Transverse colon (tissue), 4 donors: ENCODE measurements at regions not wholly inside any gene's neighbourhood (a gene's known extent, or its start where the extent isn't known, plus 50 kb on each side); places are given as distances from the start of the nearest gene placed in this dataset.

Experiments
- DNase-seq: peaks from one replicate; pipeline ENCODE4 v3.0.0-alpha.2; 2019
- H3K27ac ChIP-seq, 4 donors: fragments of 200-600 bp; sonication (generic); 2 replicates each; pipeline ENCODE4 v1.5.1; 2016 to 2018; ENCODE audit warnings: inconsistent platforms in 4 of 4
- H3K27me3 ChIP-seq: fragments of 200-600 bp; sonication (generic); 2 replicates; pipeline ENCODE4 v1.5.1; 2017; ENCODE audit warnings: inconsistent platforms
- H3K36me3 ChIP-seq, 4 donors: fragments of 200-600 bp; sonication (generic); 2 replicates each; pipeline ENCODE4 v1.5.1; 2017 to 2019; ENCODE audit warnings: inconsistent platforms in 4 of 4
- H3K4me1 ChIP-seq, 4 donors: fragments of 200-600 bp; sonication (generic); 2 replicates each; pipeline ENCODE4 v1.5.1; 2017 to 2020; ENCODE audit warnings: inconsistent platforms in 4 of 4
- H3K4me3 ChIP-seq, 4 donors: fragments of 200-600 bp; sonication (generic); 1 replicate in 1 of 4; 2 replicates in 3 of 4; pipeline versions ENCODE4 v1.5.1 to v1.6.1; 2017 to 2019; ENCODE audit warnings: inconsistent platforms in 4 of 4
- H3K9me3 ChIP-seq, 2 donors: fragments of 200-600 bp; sonication (generic); 2 replicates each; pipeline ENCODE4 v1.5.1; 2017 to 2019; ENCODE audit warnings: inconsistent platforms in 2 of 2
- CTCF ChIP-seq, 5 experiments: fragments of 200-600 bp in 3 of 5; fragments of 450-650 bp in 2 of 5; sonication (generic) in 3 of 5; IDR thresholded peaks; 1 replicate in 2 of 5; 2 replicates in 3 of 5; pipeline ENCODE4 v1.5.1; 2016 to 2017; ENCODE audit warnings: antibody characterized with exemption in 5 of 5, inconsistent platforms in 3 of 5, mild to moderate bottlenecking in 2 of 5, moderate library complexity in 1 of 5
- EP300 ChIP-seq: sonication (generic); formaldehyde crosslinking; IDR thresholded peaks from one replicate; pipeline ENCODE4 v1.6.1; 2017; ENCODE audit warnings: antibody characterized with exemption, low read depth
- POLR2A ChIP-seq: fragments of 450-650 bp; IDR thresholded peaks from one replicate; pipeline ENCODE4 v1.6.1; 2016; ENCODE audit warnings: antibody characterized with exemption, mild to moderate bottlenecking, moderate library complexity
- POLR2AphosphoS5 ChIP-seq, 3 donors: sonication (generic); formaldehyde crosslinking; IDR thresholded peaks; one replicate each; pipeline ENCODE4 v1.6.1; 2016; ENCODE audit warnings: antibody characterized with exemption in 3 of 3
- WGBS, 2 donors: methylation state at CpG; one replicate each; pipeline ENCODE4 v1.1.5; 2018; ENCODE audit warnings: low coverage in 1 of 2; 5-methylcytosine and 5-hydroxymethylcytosine counted together
- in situ Hi-C, 4 donors: fragments of 200-750 bp; cut with MboI; loops; one replicate each; pipeline versions ENCODE4 v1.15.0 to v1.15.1; 2017; ENCODE audit warnings: low sequenced_read_pairs in 3 of 4, low pct_ligation_motif_present in 1 of 4, low pct_unique_long_range_greater_than_20kb in 1 of 4
- intact Hi-C: fragments of 100-400 bp; cut with DNase I; formaldehyde crosslinking; loops from one replicate; pipeline ENCODE4 v1.15.1; 2023; ENCODE audit warnings: low total_unique reads

- no peak for DNase-seq
- H3K4me3 ChIP-seq: no peak overlapping the region
- TF ChIP-seq CTCF (IDR thresholded peaks at IDR 0.05) (no peak), EP300 (no peak), POLR2AphosphoS5 (IDR thresholded peaks at IDR 0.05) (no peak), POLR2A (no peak)
- no peaks in the 10 kb centered on the region for H3K36me3 ChIP-seq
- in situ Hi-C loops: no loop called here
- H3K9me3 ChIP-seq: no peaks in the 10 kb centered on the region
- WGBS, 2 donors: 73 to 82% methylated on average over 2 of the region's 2 CpGs
- no peaks in the 10 kb centered on the region for H3K27me3 ChIP-seq
- H3K27ac ChIP-seq: no peak overlapping the region
- intact Hi-C loops: no loop called here
- H3K4me1 ChIP-seq: peaks cover 0 to 5% (median 0%) of the 10 kb centered on the region in 4 donors
Measured at GRCh38 chr3:156763386-156763785, 62.8 kb upstream of the LEKR1 start.

GRCh38 chr3:156763931-156764720 lies 62.0 kb upstream of the LEKR1 start:
- Histone ChIP-seq H3K27me3 (no peaks in the 10 kb centered on the region), H3K4me1 (peaks cover 0 to 5% (median 0%) of the 10 kb centered on the region in 4 donors), H3K27ac (no peak overlapping the region), H3K36me3 (no peaks in the 10 kb centered on the region), H3K9me3 (no peaks in the 10 kb centered on the region), H3K4me3 (no peak overlapping the region)
- DNase-seq: no peak
- TF ChIP-seq EP300 (no peak), CTCF (IDR thresholded peaks at IDR 0.05) (no peak), POLR2AphosphoS5 (IDR thresholded peaks at IDR 0.05) (no peak), POLR2A (no peak)
- WGBS, 2 donors: 88 to 89% methylated on average over 8 to 12 of the region's 12 CpGs
- in situ Hi-C loops (no loop called here), intact Hi-C loops (no loop called here)

GRCh38 chr3:156764751-156765150 lies 61.4 kb upstream of the LEKR1 start:
- Histone ChIP-seq H3K27me3 (no peaks in the 10 kb centered on the region), H3K27ac (no peak overlapping the region), H3K4me1 (peaks cover 0 to 5% (median 0%) of the 10 kb centered on the region in 4 donors), H3K9me3 (no peaks in the 10 kb centered on the region), H3K4me3 (no peak overlapping the region), H3K36me3 (no peaks in the 10 kb centered on the region)
- 71 to 89% methylated on average over 1 of the region's 1 CpG for WGBS, 2 donors
- in situ Hi-C loops (no loop called here), intact Hi-C loops (no loop called here)
- TF ChIP-seq CTCF (IDR thresholded peaks at IDR 0.05) (no peak), EP300 (no peak), POLR2AphosphoS5 (IDR thresholded peaks at IDR 0.05) (no peak), POLR2A (no peak)
- no peak for DNase-seq

GRCh38 chr3:156768390-156768789 lies 57.8 kb upstream of the LEKR1 start:
- intact Hi-C loops: no loop called here
- Histone ChIP-seq H3K9me3 (no peaks in the 10 kb centered on the region), H3K27me3 (no peaks in the 10 kb centered on the region), H3K27ac (no peak overlapping the region), H3K36me3 (no peaks in the 10 kb centered on the region), H3K4me3 (no peak overlapping the region), H3K4me1 (peaks cover 0 to 6% (median 0%) of the 10 kb centered on the region in 4 donors)
- TF ChIP-seq POLR2AphosphoS5 (IDR thresholded peaks at IDR 0.05) (no peak), POLR2A (no peak), EP300 (no peak), CTCF (IDR thresholded peaks at IDR 0.05) (no peak)
- in situ Hi-C loops: no loop called here
- 97 to 100% methylated on average over 2 to 3 of the region's 3 CpGs for WGBS, 2 donors
- DNase-seq: no peak
